ENCODE measurements at regions not wholly inside any gene's neighbourhood (a gene's known extent, or its start where the extent isn't known, plus 50 kb on each side); places are given as distances from the start of the nearest gene placed in this dataset.

DNA sequence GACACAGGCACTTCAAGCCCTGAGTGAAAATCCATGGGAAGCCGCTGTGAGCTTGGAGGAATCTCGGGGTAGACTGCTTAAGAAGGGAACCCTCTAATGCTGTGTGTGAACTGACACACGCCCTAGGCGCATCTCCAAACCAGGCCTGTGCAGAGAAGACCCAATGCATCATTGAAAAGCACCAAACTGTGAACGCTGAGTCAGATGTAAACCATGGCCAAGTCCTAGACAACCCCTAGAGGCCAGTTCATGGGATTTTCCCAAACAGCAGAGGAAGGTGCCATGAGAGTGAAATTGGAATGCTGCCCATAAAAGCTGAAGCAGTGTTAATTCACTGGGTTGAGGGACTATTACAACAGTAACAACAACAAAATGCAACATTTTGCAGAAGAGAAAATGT, 296.5 kb downstream of the SMOC2 start:
- FAIRE-seq, result no peak

DNA sequence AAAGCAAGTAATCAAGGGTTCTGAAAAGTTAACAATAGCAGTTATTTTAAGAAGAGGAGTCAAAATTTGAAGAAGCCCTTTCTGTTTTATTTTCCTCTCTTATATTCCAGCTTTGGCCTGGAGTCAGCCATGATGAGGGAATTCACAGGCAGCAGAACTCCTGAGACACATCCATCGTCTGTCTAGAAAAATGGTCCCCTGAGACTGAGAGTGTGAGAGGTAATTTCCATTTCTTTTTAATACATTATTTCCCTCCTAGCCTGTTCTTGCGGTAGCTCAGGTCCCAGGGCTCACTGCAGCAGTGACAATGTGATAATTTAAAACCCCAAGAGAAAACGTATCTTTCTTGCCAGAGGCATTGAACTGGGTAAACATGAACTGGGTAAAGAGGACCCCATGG, 296.0 kb downstream of the SMOC2 start:
- no peak for FAIRE-seq

DNA sequence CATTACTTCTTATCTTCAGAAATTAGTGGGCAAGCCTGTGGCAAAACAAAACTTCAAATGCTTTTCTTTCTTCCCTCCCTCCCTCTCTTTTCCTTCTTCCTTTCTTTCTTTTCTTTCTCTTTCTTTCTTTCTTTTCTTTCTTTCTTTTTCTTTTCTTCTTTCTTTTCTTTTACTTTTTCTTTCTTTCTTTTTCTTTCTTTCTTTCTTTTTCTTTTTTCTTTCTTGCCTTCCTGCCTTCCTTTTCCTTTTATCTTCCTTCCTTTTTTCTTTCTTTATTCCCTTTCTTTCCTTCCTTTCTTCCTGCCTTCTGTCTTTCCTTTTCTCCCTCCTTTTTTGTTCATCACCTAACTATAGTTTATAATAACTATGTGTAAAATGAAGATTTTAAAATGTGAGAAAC, 295.1 kb downstream of the SMOC2 start:
- no peak for FAIRE-seq

DNA sequence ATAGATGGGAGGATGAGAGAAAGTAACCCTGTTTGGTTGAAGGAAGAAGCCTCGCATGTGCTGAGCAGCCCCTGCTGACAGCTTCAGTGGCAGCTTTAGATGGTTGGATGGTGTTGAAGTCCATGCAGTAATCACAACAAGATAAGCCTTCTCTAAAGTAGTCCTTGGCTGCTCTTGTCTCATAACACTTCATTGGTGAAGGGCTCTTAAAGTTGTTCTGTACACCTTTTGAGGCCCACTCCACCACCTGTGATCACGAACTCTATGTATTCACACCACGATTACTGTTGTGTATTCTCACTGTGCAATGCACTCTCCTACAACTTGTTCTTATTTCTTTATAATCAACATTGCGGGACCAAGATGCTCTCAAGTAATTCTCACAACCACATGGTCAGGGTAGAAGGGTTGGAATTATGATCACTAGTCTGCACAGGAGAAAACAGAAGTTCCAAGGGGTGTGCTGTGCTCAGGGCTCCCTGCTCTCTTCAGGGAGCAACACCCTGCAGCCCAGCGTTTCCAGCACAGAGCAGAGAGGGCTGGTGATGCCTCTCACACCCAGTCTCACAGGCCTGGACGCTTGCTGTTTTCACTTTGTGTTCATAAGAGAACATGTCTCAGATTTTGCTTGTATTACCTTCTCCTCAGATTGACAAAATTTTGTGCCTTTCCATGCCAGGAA, 294.4 kb downstream of the SMOC2 start:
- FAIRE-seq, result no peak

DNA sequence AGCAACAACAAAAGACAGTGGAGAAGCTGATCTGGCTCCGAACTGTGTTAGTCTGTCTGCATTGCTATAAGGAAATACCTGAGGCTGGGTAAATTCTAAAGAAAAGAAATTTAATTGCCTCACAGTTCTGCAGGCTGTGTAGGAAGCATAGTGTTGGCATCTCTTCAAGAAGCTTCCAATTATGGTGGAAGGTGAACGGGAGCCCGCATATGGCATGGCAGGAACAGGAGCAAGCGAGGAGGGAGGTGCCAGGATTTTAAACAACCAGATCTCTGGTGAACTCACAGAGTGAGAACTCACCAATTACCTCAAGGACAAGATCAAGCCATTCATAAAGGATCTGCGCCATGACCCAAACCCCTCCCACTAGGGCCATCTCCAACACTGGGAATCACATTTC, 293.5 kb downstream of the SMOC2 start:
- FAIRE-seq, result no peak

DNA sequence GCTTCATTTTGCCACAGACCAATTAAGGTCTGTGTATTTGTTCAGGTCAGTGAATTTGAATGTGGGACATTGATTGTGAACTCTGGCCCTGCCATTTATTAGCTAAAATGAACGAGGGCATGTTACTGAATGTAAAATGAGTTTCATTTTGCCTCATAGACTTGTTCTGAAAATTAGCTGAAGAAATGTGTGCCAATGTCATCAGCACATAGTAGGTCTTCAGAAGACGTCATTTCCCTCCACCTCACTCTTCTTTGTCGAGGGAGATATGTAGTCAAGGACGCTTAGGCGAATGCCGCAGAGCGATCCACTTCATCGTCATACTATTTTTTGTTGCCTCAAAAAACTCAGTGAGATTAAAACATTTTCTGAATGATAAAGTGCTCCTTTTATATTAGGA, 291.7 kb downstream of the SMOC2 start:
- FAIRE-seq, result no peak

DNA sequence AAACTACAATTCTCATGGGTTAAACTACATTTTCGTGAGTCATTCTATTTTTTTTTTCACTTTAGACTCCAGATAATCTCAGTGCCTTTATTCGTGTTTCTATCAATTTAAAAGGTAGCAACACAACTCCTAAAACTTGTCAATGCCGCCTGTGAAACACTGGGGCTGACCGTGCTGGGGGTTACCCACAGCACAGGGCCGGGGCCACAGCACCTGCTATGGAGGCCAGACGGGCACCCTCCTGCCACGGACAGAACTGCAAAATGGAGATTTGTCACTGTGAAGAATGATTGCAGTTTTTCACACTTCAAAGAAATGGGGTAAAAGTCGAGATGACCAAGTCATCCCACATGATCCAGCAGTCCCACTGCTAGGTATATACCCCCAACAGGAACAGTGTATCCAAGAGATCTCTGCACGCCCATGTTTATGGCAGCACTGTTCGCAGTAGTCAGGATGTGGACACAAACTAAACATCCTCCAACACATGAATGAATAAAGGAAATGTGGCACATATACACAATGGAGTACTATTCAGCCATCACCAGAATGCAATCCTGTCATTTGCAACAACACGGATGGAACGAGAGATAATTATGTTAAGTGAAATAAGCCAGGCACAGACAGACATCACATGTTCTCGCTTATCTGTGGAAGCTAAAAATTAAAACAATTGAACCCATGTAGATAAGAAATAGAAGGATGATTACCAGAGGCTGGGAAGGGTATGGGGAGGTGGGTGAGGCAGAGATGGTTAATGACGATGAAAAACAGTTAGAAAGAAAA, 290.1 kb downstream of the SMOC2 start:
- no peak for FAIRE-seq

DNA sequence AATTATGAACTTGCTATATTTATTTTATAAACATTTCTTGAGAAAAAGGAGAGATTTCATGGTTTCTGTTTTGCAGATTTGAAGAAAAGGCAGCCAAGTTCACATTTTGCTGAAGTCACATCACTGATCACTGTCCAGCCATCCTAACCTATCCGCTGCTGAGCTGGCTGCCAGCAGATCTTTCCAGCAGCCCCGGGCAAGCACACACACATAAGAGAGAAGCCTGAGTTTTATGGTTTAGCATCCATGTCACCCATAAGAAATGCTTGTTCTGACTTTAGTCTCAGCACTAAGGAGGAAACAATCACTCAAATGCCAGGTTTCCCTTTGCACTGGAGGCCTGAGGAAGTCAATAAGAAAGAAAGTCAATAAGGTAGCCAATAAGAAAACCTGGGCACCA, 287.1 kb downstream of the SMOC2 start:
- FAIRE-seq, result no peak

DNA sequence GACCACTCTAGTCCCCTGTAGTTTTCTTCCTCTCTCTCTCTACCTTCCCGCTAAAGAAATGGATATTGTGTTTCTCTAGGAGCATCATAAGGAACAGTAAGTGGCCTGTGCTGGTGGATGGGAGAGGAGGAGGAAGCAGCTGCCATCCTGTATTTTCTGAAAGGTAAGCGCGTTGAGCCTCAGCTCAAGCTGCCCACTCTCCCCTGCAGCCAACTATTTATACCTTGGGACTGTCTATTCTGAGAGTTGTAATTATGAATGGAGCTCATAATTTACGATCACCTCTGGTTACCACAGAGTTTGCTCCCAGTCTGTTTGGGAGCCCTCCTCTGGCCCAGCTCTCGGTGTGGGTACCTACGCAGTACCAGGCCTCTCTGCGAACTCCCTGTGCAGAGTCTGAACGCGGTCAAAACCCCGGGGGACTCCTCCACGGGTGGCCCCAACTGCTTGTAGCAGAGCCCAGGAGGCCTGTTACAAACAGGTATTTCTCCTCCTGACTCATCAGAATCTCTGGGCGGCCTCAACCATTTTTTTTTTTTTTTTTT, 285.4 kb downstream of the SMOC2 start:
- no peak for FAIRE-seq

DNA sequence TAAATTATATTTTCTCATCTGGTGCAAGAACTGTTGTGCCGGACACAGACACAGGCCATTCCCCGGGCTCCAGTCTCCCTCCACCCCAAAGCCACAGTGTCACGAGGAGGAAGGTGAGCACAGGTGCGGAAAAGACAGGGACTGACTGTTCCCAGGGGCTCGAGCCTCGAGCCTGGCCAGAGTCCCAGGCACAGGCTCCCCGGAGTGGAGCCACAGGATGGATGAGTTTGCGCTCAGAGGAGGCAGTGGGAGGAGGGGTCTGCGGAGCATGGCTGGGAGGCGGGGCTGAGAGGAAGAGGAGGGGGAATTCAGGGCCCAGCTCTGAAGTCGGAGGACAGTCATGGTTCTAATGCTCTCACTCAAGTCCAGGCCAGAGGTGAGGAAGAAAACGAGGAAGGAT, 284.8 kb downstream of the SMOC2 start:
- no peak for FAIRE-seq

DNA sequence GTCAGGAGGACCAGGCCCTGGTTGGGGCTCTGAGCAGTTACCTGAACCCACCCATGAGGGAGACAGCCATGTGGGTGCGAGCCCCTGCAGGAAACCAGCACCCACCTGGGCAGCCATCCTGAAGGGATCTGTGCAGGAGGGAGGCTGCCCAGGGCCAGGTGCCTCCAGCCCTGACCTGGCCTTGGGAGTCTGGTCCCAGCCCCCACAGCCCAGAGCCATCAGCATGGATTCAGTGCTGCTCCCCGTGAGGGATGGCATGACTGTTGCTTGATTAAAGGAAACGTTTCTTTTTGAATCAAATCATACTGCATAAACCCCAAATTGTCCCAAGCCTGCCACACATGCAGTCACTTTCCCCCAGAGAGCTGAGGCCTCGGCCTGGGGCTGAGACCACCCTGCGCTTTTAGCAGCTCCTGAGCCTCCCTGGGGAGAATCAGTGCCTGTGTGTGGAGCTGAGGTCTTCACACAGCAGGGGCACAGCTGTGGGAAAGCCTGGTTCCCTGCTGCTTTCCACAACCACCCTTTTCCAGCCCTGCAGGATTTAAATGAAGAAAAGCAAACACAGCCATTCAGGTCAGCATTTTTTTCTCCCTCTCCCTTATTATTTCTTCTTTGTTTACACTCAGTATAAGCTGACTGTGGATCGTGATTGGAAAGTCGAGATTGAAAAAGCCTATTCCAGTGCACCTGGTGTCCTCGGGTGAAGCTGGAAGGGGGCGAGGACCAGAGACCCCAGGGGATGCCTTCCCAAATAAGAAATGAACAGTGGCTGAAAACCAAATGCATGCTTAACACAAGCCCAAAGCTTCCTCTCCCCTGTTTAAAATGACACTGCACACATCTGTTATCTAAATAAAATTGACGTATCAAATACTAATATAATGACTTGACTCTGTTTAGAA, 283.9 kb downstream of the SMOC2 start:
- no peak for FAIRE-seq

DNA sequence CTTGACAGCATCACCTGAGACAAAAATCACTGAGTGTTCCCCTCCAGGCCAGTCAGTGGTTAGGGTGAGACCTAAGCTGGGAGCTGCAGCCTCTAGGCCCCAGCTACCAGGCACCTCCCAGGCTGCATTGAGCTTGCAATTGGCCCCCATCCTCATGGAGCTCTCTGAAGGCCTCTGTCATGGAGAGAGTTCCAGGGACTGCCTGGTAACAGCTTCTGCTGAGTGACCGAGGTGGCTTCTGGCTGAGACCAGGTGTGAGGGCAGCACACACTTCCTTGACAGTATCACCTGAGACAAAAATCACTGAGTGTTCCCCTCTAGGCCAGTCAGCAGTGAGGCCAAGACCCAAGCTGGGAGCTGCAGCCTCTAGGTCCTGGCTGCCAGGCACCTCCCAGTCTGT, 283.0 kb downstream of the SMOC2 start:
- FAIRE-seq, result no peak

DNA sequence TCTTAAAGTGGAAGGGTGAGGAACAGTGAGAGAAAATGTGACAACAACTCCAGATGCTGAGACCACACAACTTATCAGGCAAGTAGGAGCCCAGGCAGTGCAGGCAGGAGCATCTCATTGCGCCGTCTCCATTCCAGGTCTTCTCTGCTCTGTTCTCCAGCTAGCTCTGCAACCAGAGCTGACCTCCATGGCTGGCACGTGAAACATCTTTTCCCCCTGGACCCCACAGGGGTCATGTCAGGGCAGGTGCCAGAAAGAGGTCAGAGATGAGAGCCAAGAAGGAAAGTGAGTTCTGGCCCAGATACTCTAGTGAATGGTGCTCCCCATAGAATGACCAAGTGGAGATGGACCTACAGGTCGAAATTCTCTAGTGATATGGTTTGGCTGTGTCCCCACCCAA, 281.4 kb downstream of the SMOC2 start:
- FAIRE-seq, result no peak

DNA sequence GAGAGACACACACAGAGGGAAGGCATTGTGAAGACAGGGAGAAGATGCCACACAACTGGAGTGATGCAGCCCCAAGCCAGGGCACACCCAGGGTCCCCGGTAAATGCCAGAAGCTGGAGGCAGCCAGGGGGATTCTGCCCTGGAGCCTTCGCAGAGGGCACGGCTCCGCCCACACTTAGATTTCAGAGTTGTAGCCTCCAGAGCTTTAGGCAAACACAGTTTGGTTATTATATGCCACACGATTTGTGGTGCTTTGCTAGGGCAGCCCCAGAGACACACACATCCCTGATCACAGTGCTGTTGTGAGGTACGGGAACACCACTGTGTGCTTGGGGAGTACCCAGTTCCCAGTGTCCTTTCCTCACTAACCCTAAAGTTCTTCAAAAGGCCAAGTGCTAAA, 280.6 kb downstream of the SMOC2 start:
- no peak for FAIRE-seq

DNA sequence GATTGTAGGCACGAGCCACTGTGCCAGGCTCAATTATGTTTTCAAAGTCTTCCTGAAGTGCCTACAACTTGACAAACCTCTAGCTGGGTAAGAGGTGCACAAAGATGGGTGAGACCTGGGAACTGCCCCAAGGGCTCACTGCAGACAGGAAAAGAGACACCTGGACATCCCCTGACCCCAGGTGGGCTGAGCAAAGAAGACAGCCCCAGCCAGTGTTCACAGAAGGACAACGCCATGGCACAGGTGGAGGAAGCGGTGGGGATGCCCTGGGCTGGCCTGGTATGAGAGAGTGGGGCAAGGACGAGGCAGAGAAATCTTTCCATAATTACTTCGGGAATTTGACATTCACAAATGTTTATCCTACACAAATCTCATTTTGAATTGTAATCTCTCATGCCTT, 278.9 kb downstream of the SMOC2 start:
- FAIRE-seq, result no peak

DNA sequence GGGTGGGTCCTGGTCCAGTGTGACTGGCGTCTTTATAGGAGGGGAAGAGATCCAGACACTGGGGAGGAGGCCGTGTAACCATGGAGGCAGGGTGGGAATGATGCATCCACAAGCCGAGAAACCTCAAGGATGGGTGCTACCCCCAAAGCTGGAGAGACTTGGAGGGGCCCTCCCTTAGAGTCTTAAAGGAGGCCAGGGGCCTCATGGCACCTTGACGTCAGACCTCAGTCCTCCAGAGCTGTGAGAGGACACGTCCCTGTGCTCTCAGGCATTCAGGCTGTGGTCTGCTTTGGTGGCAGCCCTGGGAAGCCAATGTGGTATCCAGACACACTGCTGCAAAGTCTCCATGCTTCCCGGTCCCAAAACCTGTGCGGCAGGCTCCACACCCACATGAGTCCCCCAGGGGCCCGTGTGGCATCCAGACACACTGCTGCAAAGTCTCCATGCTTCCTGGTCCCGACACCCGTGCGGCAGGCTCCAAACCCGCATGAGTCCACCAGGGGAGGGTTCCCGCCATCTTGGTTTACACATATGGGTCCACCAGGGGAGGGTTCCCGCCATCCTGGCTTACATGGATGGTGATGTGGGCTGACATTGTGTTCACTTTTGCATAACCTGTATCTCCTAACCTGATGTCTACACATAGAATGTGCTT, 278.0 kb downstream of the SMOC2 start:
- no peak for FAIRE-seq

Data from islet of Langerhans (tissue), 1 donor.